AG04450 (cell line): ENCODE measurements at regions not wholly inside any gene's neighbourhood (a gene's known extent, or its start where the extent isn't known, plus 50 kb on each side); places are given as distances from the start of the nearest gene placed in this dataset.

ENCODE experiments used
- CTCF ChIA-PET: fragments of 300-600, 350-600 bp; formaldehyde crosslinking; extraction: SDS; loops from one replicate; lab custom pipeline; 2022; ENCODE audit warnings: antibody characterized with exemption, inconsistent platforms; lab: Charles Lee
- POLR2A ChIA-PET: fragments of 350-600 bp; formaldehyde crosslinking; extraction: SDS; loops from one replicate; lab custom pipeline; 2021; ENCODE audit warnings: antibody characterized with exemption, inconsistent platforms; lab: Yijun Ruan, JAX
- DNase-seq: peaks from one replicate; pipeline ENCODE4 v3.0.0-alpha.2; 2011; ENCODE audit warnings: low read depth, low spot score
- H3K27ac ChIP-seq: one replicate; pipeline ENCODE4 v1.5.1; 2012; ENCODE audit warnings: low read depth, low read length, control low read depth
- H3K27me3 ChIP-seq: one replicate; pipeline ENCODE4 v1.6.0; 2012; ENCODE audit warnings: low read length; ENCODE audit not compliant: control insufficient read depth, insufficient read depth
- H3K4me3 ChIP-seq: 2 replicates; pipeline ENCODE4 v1.5.1; 2011; ENCODE audit warnings: mild to moderate bottlenecking, low read depth, low read length, control low read depth
- H3K9me3 ChIP-seq: 2 replicates; pipeline ENCODE4 v1.5.1; 2012; ENCODE audit warnings: low read length; ENCODE audit not compliant: control insufficient read depth, insufficient read depth
- TF ChIP-seq, protein P1 (sequence below): IDR thresholded peaks from 2 replicates; pipeline ENCODE4 v1.5.1; 2011; ENCODE audit warnings: low read depth, low read length, control low read depth, inconsistent platforms

DNA sequence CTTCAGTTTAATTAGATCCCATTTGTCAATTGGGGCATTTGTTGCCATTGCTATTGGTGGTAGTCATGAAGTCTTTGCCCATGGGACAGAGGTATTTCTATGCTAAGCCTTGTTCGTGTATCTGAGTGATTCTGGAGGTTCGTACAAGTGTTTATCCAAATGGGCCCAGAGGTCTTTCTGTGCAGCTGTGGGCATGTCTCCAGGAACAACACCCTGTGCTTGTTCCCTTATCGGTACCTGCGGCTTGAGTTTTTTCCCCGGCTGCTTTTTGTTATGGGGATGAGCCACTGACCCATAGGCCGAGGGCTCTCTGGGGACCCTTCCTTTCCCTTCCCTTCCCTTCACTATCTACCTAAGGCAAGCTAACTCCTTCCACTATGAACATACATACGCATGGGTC is 81.4 kb upstream of the WDR1 start:
- Histone ChIP-seq H3K4me3 (no peak overlapping the region), H3K27me3 (no peaks in the 10 kb centered on the region), H3K27ac (no peak overlapping the region), H3K9me3 (no peaks in the 10 kb centered on the region)
- CTCF ChIA-PET: interaction anchor here (1.7 kb wide), 1 partner anchor 40 kb away, joined by 5 read pairs; no protein-coding TSS in a partner anchor
- no peak for DNase-seq
- TF ChIP-seq, protein P1, sequence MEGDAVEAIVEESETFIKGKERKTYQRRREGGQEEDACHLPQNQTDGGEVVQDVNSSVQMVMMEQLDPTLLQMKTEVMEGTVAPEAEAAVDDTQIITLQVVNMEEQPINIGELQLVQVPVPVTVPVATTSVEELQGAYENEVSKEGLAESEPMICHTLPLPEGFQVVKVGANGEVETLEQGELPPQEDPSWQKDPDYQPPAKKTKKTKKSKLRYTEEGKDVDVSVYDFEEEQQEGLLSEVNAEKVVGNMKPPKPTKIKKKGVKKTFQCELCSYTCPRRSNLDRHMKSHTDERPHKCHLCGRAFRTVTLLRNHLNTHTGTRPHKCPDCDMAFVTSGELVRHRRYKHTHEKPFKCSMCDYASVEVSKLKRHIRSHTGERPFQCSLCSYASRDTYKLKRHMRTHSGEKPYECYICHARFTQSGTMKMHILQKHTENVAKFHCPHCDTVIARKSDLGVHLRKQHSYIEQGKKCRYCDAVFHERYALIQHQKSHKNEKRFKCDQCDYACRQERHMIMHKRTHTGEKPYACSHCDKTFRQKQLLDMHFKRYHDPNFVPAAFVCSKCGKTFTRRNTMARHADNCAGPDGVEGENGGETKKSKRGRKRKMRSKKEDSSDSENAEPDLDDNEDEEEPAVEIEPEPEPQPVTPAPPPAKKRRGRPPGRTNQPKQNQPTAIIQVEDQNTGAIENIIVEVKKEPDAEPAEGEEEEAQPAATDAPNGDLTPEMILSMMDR: no peak
- POLR2A ChIA-PET: no interaction called here

DNA sequence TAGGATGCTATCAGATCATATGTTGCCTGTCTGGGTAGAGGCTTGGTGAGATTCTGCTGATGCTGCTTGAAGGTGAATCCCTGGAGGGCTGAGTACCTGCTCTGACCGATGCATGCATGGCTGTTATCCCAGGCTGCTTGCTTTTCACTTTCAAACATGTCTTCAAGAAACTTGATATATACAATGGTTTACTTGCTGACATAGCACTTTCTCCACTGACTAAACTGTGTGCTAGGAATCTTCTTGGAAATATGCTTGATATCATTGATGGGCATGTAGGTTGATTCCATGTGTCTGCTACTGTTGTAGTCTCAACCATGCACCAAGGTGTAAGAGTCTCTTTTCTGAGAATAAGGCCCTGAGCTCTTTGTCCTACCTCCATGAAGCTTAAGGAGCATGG is 79.6 kb upstream of the WDR1 start:
- Histone ChIP-seq H3K9me3 (no peaks in the 10 kb centered on the region), H3K27me3 (no peaks in the 10 kb centered on the region), H3K4me3 (no peak overlapping the region), H3K27ac (no peak overlapping the region)
- TF ChIP-seq, protein P1: no peak
- POLR2A ChIA-PET: no interaction called here
- DNase-seq: no peak
- CTCF ChIA-PET: no interaction called here

DNA sequence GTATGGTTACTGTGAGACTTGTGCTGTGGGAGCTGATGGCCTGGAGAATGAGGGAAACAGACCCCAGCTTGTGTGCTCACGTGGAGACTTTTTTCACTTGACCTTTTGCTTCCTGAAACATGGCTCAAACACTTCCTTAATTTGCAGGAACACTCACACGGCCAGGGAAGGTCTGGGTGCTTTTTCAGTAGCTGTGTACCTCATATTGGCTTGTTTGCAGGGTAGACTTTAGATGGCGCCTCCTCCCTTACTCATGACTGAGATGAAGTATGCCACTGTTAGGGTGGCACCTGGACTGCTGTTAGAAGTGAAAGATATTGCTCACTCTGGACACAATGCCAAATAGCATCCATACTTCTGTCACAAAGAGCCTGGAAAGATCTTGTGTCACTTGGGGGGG is 75.7 kb upstream of the WDR1 start:
- H3K27me3 ChIP-seq: no peaks in the 10 kb centered on the region

DNA sequence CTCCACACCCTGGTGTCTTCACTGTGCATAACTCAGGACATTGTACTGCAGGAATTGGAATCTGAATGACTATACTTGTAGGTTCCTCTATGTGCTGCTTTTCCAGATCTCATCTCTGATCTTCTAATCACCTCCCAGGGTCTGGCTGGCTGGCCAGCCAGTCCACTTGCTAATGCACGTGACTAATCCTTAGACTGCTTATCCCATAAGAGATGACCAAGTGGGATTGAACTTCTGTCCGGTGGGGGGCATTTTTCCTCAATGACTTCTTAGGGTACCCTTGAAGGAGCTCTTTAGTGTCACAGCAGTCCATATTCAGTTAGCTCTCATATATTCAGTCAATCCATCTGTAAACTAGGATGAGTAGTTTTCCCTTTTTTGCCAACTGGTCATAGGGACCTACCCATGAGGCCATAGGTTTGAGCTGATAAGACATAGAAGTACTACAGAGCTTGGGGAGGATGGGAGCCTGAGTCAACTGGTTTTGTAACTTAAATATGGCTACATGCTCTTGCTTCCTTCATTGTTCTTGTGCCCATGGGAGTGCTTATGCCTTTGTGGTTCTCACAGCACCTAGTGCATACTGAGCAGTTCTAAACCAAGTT is 71.9 kb upstream of the WDR1 start:
- DNase-seq: no peak
- no peaks in the 10 kb centered on the region for H3K27me3 ChIP-seq
- TF ChIP-seq, protein P1: no peak
- CTCF ChIA-PET: interaction anchor here (1.5 kb wide), 1 partner anchor 31 kb away, joined by 3 read pairs; no protein-coding TSS in a partner anchor
- H3K9me3 ChIP-seq: no peaks in the 10 kb centered on the region
- H3K4me3 ChIP-seq: no peak overlapping the region
- POLR2A ChIA-PET: interaction anchor here (0.6 kb wide), 1 partner anchor 515 kb away, joined by 3 read pairs; no protein-coding TSS in a partner anchor
- H3K27ac ChIP-seq: no peak overlapping the region

More for the DNA sequence above, 75.7 kb upstream of the WDR1 start:
- CTCF ChIA-PET: interaction anchor here (1.4 kb wide), 1 partner anchor 34 kb away, joined by 3 read pairs; no protein-coding TSS in a partner anchor
- POLR2A ChIA-PET: no interaction called here
- Histone ChIP-seq H3K27ac (no peak overlapping the region), H3K4me3 (no peak overlapping the region), H3K9me3 (no peaks in the 10 kb centered on the region)
- no peak for DNase-seq
- TF ChIP-seq, protein P1: no peak

DNA sequence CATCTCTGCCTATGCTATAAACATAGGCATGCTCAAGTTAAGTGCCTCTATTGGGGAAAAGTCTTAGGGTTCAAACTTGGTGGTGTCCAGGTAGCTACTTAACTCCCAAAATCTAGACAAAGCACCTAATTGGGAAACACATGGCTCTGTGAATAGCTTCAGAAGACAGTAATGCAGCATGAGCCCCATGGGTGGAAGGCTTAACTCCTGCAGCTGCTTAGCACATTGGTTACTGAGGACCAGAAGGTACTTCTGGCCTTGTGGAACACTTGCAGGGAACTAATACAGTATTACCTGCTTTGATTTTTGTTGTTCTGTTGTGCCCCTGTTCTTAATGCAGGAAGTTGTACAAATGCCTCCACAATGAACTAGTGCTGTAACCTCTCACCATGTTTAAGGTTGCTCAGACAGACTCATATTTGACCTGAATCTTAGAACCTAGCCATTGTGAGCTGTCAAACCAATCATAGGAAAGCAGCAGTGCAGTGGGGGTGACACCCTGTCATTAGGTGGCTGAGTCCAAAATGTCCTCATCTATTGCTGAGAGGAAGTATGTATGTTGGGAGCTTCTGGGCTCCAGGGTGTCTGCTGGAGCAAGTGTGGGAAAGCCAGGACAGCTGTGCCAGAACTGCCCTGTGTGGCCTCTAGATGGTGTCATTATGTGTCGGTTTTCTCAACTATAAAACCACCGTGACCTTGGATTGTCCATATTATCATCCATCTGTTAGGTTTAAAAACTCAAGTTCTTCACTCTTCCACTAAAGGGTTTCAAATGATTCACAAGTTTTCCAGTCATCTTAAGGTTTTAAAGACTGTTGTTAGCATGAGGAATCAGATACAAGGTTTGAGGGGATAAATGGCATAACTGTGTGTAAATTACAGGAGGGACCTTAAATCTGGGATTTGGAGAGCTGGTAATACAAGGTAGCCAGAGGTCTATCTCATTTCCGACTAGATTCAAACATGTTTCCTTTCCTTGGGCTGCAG is 69.9 kb upstream of the WDR1 start:
- TF ChIP-seq, protein P1: no peak
- DNase-seq: no peak
- no peak overlapping the region for H3K4me3 ChIP-seq
- CTCF ChIA-PET: no interaction called here
- no peaks in the 10 kb centered on the region for H3K9me3 ChIP-seq
- POLR2A ChIA-PET: no interaction called here
- no peak overlapping the region for H3K27ac ChIP-seq
- H3K27me3 ChIP-seq: no peaks in the 10 kb centered on the region
